Epithelial cell of proximal tubule (primary cell): ENCODE measurements at regions not wholly inside any gene's neighbourhood (a gene's known extent, or its start where the extent isn't known, plus 50 kb on each side); places are given as distances from the start of the nearest gene placed in this dataset.

Experiments
- DNase-seq: peaks from one replicate; pipeline ENCODE4 v3.0.0-alpha.2; 2011; ENCODE audit warnings: low read depth
- H3K4me3 ChIP-seq: 2 replicates; pipeline ENCODE4 v1.5.1; 2011; ENCODE audit warnings: low read depth, mild to moderate bottlenecking, low read length
- TF ChIP-seq, protein P1 (sequence below): conservative IDR thresholded peaks from 2 replicates; pipeline ENCODE4 v1.5.1; 2012; ENCODE audit warnings: low read depth, mild to moderate bottlenecking, low read length

DNA sequence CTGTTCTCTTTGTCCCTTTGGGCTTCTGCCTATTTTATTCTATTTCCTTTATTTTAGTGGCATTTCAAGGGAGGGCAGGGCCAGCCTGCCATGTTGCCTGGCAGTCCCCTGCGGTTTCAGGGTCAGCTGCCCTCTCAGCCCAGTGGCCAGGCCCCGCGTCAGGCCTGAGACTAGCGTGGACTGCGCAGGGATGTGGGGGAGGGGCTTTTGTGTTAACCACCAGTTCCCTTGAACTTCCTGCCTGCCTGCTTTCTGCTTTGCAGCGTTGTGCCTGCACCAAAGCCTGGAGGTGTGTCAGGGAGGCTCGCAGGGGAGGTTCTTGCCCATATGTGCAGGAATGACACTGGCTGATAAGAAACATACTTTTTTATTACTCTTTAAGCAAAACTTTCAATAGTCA is 157.6 kb downstream of the SLC35B3 start:
- TF ChIP-seq, protein P1, sequence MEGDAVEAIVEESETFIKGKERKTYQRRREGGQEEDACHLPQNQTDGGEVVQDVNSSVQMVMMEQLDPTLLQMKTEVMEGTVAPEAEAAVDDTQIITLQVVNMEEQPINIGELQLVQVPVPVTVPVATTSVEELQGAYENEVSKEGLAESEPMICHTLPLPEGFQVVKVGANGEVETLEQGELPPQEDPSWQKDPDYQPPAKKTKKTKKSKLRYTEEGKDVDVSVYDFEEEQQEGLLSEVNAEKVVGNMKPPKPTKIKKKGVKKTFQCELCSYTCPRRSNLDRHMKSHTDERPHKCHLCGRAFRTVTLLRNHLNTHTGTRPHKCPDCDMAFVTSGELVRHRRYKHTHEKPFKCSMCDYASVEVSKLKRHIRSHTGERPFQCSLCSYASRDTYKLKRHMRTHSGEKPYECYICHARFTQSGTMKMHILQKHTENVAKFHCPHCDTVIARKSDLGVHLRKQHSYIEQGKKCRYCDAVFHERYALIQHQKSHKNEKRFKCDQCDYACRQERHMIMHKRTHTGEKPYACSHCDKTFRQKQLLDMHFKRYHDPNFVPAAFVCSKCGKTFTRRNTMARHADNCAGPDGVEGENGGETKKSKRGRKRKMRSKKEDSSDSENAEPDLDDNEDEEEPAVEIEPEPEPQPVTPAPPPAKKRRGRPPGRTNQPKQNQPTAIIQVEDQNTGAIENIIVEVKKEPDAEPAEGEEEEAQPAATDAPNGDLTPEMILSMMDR, result no peak
- no peak for DNase-seq
- no peak overlapping the region for H3K4me3 ChIP-seq

DNA sequence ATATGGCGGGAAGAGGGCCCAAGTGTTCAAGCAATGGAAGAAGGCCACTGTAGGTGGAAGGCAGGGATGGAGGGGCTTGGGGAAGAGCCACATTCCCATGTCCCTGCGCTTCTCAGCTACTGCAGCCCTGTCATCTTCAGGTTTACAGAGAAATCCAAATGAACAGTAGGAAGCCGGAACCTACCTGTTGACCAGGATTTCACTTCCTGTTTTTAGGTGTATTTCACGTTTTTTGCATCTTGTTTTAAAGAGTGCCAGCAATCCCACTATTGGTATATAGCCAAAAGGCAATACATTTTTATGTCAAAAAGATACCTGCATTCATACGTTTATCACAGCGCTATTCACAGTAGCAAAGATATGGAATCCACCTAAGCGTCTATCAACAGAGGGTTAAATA is 159.2 kb downstream of the SLC35B3 start:
- no peak overlapping the region for H3K4me3 ChIP-seq
- TF ChIP-seq, protein P1, result no peak
- no peak for DNase-seq

DNA sequence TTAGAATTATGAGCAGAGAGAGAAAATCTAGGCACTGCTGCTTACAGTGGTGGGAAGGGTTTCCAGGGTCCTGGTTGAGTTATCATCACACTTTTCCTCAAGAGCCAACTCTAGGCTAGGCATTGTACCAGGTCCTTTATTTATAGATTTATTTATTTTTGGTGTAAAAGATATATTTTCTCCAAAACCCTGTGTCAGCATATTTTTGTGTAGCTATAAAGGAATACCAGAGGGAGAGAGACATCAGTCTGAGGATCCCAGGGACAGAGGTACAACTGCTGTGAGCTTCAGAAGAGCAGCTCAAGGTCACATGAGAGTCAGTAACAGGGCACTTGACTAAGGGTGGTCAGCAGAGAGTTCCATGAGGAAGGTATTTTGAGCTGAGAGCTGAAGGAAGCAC is 159.7 kb downstream of the SLC35B3 start:
- DNase-seq, result no peak
- H3K4me3 ChIP-seq, result no peak overlapping the region
- TF ChIP-seq, protein P1, result no peak

DNA sequence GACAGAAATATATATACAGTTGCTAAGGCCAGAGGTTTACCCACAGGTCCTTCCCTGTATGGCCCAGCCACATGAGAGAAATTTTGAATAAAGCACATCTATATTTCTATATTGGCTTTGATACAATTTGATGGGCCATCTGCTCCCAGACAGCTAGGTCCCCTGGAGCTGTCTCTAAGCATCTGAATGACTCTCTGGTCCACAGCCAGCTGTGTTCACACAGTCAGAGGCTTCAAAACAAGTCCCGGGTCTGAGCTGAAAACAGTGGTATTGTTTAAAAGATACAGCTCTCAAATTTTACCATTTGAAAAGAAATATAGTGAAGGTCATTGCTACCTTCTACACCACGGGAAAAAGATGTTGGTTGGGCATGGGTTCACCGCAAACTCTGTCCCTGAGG is 161.1 kb downstream of the SLC35B3 start:
- TF ChIP-seq, protein P1, result no peak
- DNase-seq, result no peak
- H3K4me3 ChIP-seq, result no peak overlapping the region

DNA sequence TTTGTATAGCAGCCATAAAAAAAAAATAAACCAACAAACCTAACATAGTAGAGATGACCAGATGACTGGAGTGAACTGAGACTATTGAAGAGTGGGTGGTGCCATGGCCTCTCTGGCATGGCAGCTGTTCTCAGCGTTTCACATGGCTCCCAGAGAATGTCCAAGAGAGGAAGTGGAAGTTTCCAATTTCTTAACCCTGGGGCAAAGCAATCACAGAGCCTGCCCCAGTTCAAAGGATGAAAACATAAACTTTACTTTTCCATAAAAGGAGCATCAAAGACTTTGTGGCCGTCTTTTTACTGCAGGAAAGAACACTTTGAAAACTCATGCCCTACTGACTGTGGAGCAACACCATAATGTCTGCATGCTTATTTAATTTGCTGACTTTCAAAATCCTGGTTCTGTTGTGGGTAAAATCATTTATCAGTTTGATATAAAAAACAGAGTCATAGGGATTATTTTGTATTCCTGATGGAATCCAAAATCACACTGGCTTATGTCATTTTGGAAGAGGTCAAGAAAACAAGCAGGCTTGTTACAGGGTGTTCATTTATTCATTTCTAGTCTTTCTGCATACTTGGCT is 165.4 kb downstream of the SLC35B3 start:
- TF ChIP-seq, protein P1, result no peak
- no peak overlapping the region for H3K4me3 ChIP-seq
- no peak for DNase-seq

DNA sequence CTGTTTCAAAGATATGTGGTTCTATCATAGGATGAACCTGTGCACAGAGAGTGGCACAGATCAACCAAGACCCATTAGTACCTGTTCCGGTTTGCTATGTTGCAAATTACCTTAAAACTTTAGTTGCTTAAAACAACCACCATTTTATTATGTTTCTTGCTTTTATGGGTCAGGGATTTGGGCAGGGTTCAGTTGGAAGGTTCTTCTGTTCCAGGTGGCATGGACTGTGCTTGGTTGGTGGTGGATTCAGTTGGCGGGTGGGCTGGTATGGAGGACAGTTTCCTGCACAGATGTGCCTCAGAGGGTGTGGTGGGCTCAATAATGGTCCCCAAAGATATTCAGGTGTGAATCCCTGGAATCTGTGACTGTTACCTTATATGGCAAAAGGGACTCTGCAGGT is 166.3 kb downstream of the SLC35B3 start:
- DNase-seq, result no peak
- H3K4me3 ChIP-seq, result no peak overlapping the region
- TF ChIP-seq, protein P1, result no peak

DNA sequence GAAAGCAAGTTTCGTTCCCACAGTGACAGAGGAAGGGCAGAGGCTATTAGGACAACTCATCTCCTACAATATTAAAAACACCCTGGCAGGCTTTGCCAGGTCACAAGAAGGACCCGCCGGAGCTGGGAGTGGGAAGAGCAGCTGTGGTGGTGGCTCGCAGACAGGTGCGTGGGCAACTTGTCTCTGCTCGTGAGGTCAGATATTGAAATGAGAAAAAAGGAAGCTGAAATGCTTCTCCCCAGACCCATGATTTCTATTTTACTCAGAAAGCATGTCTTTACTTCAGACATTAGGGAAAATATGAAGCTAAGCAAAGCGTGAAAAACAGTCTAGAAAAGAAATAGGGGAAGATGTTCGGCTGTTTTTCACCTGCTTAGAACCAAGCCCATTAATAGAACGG is 166.3 kb upstream of the EEF1E1 start:
- H3K4me3 ChIP-seq, result no peak overlapping the region
- TF ChIP-seq, protein P1, result no peak
- DNase-seq, result no peak
